ENCODE measurements at regions not wholly inside any gene's neighbourhood (a gene's known extent, or its start where the extent isn't known, plus 50 kb on each side); places are given as distances from the start of the nearest gene placed in this dataset.

DNA sequence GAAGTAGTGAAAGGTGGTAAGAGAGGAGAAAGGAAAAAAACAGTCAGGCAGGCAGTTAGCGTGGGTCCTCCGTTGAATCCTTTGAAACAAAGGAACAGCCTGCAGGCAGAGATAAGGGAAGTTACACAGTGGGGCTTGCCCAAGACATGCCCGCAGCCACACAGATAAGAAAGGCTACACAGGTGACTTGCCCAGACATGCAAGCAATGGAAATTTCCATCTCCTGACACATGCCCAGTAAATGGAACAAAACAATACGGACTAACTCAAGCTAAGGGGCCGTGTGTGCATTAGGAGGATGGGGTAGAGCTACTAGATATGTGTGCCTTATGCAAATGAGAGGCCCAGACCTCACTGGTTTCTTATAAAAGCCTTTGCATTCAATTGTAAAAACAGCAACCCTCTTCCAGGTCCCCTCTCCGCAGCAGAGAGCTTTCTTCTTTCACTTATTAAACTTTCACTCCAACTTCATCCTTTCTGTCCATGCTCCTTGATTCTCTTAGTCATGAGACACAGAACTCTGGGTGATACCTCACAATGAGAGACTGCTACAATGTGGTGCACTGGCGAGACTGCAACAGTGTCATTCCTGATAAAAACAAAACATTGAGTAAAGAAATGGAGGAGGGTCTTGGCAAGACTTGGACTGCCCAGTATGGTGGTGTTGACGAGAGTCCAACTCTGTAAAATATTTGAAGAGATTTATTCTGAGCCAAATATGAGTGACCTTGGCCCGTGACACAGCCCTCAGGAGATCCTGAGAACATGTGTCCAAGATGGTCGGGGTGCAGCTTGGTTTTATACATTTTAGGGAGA lies 997.4 kb upstream of the PRKX start:
- TF ChIP-seq ZNF384 (IDR thresholded peaks at IDR 0.05), result no peak
- TF ChIP-seq LEF1 (IDR thresholded peaks at IDR 0.05; ENCODE audit: borderline replicate concordance), result no peak
- TF ChIP-seq HDGF (IDR thresholded peaks at IDR 0.05; ENCODE audit: borderline replicate concordance), result no peak
- TF ChIP-seq, protein P1, sequence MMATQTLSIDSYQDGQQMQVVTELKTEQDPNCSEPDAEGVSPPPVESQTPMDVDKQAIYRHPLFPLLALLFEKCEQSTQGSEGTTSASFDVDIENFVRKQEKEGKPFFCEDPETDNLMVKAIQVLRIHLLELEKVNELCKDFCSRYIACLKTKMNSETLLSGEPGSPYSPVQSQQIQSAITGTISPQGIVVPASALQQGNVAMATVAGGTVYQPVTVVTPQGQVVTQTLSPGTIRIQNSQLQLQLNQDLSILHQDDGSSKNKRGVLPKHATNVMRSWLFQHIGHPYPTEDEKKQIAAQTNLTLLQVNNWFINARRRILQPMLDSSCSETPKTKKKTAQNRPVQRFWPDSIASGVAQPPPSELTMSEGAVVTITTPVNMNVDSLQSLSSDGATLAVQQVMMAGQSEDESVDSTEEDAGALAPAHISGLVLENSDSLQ (IDR thresholded peaks at IDR 0.05), result no peak
- TF ChIP-seq FOXM1 (IDR thresholded peaks at IDR 0.05; ENCODE audit: borderline replicate concordance), result no peak
- TF ChIP-seq L3MBTL2 (conservative IDR thresholded peaks at IDR 0.05), result no peak
- no peak for TF ChIP-seq TARDBP (IDR thresholded peaks at IDR 0.05)
- no peak for TF ChIP-seq SP1 (IDR thresholded peaks at IDR 0.05)
- no peak for TF ChIP-seq BHLHE40 (IDR thresholded peaks at IDR 0.05; ENCODE audit: borderline replicate concordance)
- no peak for TF ChIP-seq FOXK2 (IDR thresholded peaks at IDR 0.05)
- no peak for TF ChIP-seq ELF4 (IDR thresholded peaks at IDR 0.05)
- no peak for TF ChIP-seq FOXA1 (IDR thresholded peaks at IDR 0.05)
- TF ChIP-seq ARNT (IDR thresholded peaks at IDR 0.05), result no peak
- TF ChIP-seq SUZ12 (IDR thresholded peaks at IDR 0.05), result no peak
